Naive thymus-derived CD8-positive, alpha-beta T cell (primary cell): ENCODE measurements at regions not wholly inside any gene's neighbourhood (a gene's known extent, or its start where the extent isn't known, plus 50 kb on each side); places are given as distances from the start of the nearest gene placed in this dataset.

Experiments
- ATAC-seq, 2 donors: fragments of 150-1000 bp; cut with Tn5 transposase in 1 of 2; sonication (Bioruptor Pico), chemical (Tn5 transposase) in 1 of 2; 1 replicate in 1 of 2; 2 replicates in 1 of 2; pipeline ENCODE4 v1.10.0; 2021; ENCODE audit warnings: mild to moderate bottlenecking in 2 of 2, moderate library complexity in 2 of 2
- POLR2A ChIA-PET: fragments of 350-600 bp; sonication (Branson Sonifier 250); formaldehyde crosslinking; loops from one replicate; lab custom pipeline; 2021; ENCODE audit warnings: antibody characterized with exemption; lab: Charles Lee
- DNase-seq, 10 donors: peaks; one replicate each; pipeline versions ENCODE4 v3.0.0 to v3.0.0-alpha.2; 2020 to 2022
- H3K27ac Mint-ChIP-seq, 10 donors: one replicate each; pipeline ENCODE4 v1.8.0; 2020 to 2022; ENCODE audit warnings: mild to moderate bottlenecking in 10 of 10, mixed read lengths in 10 of 10, moderate library complexity in 4 of 10, inconsistent platforms in 1 of 10
- H3K27me3 Mint-ChIP-seq, 5 donors: one replicate each; pipeline ENCODE4 v1.8.0; 2021 to 2022; ENCODE audit warnings: mixed read lengths in 5 of 5
- H3K36me3 Mint-ChIP-seq, 3 donors: one replicate each; pipeline ENCODE4 v1.8.0; 2020 to 2022; ENCODE audit warnings: mixed read lengths in 3 of 3, mild to moderate bottlenecking in 2 of 3, inconsistent platforms in 1 of 3
- H3K4me1 Mint-ChIP-seq, 4 donors: one replicate each; pipeline ENCODE4 v1.8.0; 2021 to 2022; ENCODE audit warnings: mixed read lengths in 4 of 4
- H3K4me3 Mint-ChIP-seq, 10 donors: one replicate each; pipeline ENCODE4 v1.8.0; 2020 to 2022; ENCODE audit warnings: mild to moderate bottlenecking in 10 of 10, mixed read lengths in 10 of 10, moderate library complexity in 6 of 10, inconsistent platforms in 1 of 10
- H3K9me3 Mint-ChIP-seq, 9 donors: one replicate each; pipeline ENCODE4 v1.8.0; 2020 to 2022; ENCODE audit warnings: mixed read lengths in 9 of 9, mild to moderate bottlenecking in 3 of 9, inconsistent platforms in 1 of 9, moderate library complexity in 1 of 9

DNA sequence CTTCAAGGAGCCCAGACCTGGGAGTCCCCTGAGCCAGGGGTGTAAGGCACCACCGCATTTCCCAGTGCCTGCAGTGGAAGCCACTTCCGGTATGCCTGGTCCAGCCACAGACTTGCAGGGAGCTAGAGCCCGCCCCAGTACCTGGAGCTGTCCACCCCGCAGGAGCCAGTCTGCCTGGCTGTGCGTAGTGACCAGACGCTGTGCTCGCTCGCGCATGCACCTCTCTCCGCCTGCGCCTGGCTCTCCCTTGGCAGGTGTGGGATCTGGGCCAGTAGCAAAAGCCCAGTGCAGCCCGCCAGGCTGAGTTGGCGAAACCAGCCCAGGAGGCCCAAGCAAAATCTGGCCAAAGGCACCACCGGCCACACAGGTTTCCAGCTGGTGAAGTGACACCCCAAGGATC lies 973.7 kb upstream of the AGA start:
- DNase-seq (no peak), ATAC-seq (no peak)
- Mint-ChIP-seq H3K36me3 (no peaks in the 10 kb centered on the region), H3K27ac (no peak overlapping the region), H3K4me3 (no peak overlapping the region), H3K27me3 (no peaks in the 10 kb centered on the region), H3K9me3 (peaks cover 0 to 14% (median 0%) of the 10 kb centered on the region in 9 donors), H3K4me1 (no peaks in the 10 kb centered on the region)
- POLR2A ChIA-PET: no interaction called here

DNA sequence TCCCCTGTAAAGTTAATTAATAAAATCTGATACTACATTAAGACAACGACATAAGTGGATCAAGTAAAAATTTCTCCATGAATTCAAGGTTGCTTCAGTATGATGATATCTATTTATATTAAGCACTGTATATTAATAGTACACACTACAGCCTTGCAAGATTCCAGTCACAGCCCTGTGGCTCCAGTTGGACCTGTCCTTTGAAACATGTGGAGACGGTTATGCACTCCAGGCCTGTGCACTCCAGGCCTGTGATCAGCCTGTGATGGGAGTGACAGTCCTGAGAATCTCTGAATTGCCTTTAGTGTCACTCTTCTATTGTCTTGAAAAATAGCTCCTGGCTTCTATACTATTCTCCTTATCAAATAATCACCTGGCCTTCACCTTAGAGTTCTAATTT lies 981.1 kb upstream of the AGA start:
- no peaks in the 10 kb centered on the region for H3K4me1 Mint-ChIP-seq
- no peaks in the 10 kb centered on the region for H3K27me3 Mint-ChIP-seq
- H3K27ac Mint-ChIP-seq: no peak overlapping the region
- POLR2A ChIA-PET: no interaction called here
- H3K4me3 Mint-ChIP-seq: no peak overlapping the region
- ATAC-seq: no peak
- DNase-seq: no peak
- peaks cover 0 to 23% (median 5%) of the 10 kb centered on the region in 9 donors for H3K9me3 Mint-ChIP-seq
- H3K36me3 Mint-ChIP-seq: no peaks in the 10 kb centered on the region

DNA sequence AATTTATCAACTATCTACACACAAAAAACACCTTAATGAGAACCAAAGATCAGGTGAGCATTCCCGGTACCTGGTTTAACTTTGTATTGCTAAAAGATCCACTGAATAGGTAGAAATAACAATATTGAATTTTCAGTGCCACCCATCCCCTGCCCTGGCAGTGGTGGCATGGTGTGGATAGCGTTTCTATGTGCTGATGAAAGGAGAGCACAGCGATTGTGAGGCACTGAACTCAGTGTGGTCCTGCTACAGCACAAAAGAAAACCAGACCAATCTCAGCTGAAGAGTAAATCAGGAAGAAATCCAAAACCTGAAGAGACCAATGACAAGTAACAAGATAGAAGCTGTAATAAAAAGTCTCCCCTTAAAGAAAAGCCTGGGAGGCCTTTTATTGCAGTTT lies 984.6 kb upstream of the AGA start:
- Mint-ChIP-seq H3K36me3 (no peaks in the 10 kb centered on the region), H3K4me1 (no peaks in the 10 kb centered on the region), H3K27ac (no peak overlapping the region), H3K27me3 (no peaks in the 10 kb centered on the region), H3K4me3 (no peak overlapping the region), H3K9me3 (peaks cover 0 to 16% (median 3%) of the 10 kb centered on the region in 9 donors)
- DNase-seq: no peak
- no peak for ATAC-seq
- POLR2A ChIA-PET: no interaction called here

DNA sequence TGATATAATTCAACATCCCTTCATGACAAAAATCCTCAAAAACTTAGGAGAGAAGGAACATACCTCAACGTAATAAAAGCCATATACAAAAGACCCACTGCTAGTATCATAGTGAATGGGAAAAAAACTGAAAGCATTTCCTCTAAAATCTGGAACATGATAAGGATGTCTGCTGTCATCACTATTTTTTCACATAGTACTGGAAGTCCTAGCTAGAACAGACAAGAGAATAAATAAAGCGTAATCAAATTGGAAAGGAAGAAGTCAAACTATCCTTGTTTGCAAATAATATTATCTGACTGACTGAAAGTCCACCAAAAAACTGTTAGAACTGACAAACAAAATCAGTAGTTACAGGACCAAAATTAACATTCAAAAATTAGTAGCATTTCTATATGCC lies 985.4 kb upstream of the AGA start:
- no peak overlapping the region for H3K27ac Mint-ChIP-seq
- POLR2A ChIA-PET: no interaction called here

DNA sequence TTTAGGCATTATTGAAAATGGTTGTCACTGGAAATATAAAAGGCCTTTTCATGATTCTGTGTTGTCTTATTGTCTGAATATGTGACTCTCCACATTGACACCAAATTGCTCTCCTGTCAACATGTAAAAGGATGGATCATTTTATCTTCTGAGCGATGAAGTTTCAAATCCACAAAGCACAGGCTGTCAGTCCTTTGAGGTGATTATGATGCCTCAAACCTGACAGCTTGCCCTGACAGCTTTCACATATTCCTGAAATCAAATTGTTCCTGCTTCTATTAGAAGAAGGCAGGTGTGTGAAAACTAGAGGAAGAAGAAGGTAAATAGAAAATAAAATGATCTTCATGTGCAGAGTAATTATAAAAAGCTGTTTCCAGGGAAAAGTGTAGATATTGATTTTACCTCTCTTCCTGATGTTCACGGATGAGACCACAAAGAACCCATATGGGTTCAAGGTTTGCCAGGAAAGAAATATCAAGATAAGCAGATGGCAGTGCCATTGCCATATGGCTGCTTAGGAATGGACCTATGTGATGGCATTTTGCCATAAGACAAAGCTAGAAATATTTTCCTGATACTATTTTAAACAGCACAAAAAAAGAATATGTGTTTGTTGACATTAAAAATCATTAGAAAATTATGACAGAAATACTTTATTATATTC lies 1006.3 kb upstream of the AGA start:
- POLR2A ChIA-PET: no interaction called here
- DNase-seq: no peak
- Mint-ChIP-seq H3K36me3 (no peaks in the 10 kb centered on the region), H3K27ac (no peak overlapping the region), H3K27me3 (no peaks in the 10 kb centered on the region), H3K9me3 (peaks cover 0 to 20% (median 6%) of the 10 kb centered on the region in 9 donors), H3K4me1 (no peaks in the 10 kb centered on the region), H3K4me3 (no peak overlapping the region)
- ATAC-seq: no peak

More for the DNA sequence above, 985.4 kb upstream of the AGA start:
- ATAC-seq: no peak
- H3K36me3 Mint-ChIP-seq: no peaks in the 10 kb centered on the region
- no peak overlapping the region for H3K4me3 Mint-ChIP-seq
- no peak for DNase-seq
- H3K27me3 Mint-ChIP-seq: no peaks in the 10 kb centered on the region
- H3K9me3 Mint-ChIP-seq: peaks cover 0 to 16% (median 3%) of the 10 kb centered on the region in 9 donors
- no peaks in the 10 kb centered on the region for H3K4me1 Mint-ChIP-seq

DNA sequence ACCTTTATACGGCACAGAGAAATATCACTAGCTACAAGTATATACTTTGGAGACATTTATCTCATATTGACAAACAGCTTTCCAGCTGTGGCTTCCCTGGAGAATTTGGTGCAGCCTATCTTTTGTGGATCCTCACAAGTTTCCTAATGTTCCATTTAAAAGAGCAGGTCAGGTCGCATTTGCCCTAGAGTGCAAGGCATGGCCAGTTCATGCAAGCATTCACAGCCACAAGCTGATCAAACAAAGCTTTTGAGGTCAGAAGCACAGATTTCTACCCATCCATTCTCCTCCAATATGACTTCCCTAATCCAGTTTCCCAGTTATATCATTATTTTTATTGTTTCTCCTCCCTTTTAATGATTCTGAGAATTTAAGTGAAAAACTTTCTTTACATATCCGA lies 1008.4 kb upstream of the AGA start:
- POLR2A ChIA-PET: no interaction called here
- DNase-seq: no peak
- ATAC-seq: no peak
- H3K27me3 Mint-ChIP-seq: no peaks in the 10 kb centered on the region
- no peak overlapping the region for H3K4me3 Mint-ChIP-seq
- no peaks in the 10 kb centered on the region for H3K36me3 Mint-ChIP-seq
- H3K27ac Mint-ChIP-seq: no peak overlapping the region
- H3K9me3 Mint-ChIP-seq: peaks cover 0 to 22% (median 4%) of the 10 kb centered on the region in 9 donors
- H3K4me1 Mint-ChIP-seq: no peaks in the 10 kb centered on the region

DNA sequence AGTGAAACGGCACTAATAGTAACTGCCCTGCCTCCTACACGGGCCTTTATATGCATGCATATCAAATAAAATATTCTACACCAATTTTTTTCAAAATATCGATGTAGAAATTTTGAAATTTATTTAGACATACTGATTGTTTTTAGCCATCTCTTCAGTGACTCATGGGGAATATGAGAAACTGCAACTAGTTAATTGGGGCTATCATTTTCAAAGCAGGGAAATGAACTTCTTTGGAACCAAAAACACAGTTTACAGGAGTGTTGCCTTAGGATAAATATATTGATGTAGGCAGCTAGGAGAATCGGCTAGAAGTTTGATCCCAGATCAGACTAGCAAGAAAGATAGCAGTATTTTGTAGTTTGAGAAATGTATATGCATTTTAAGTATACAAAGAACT lies 1010.8 kb upstream of the AGA start:
- DNase-seq: no peak
- Mint-ChIP-seq H3K36me3 (no peaks in the 10 kb centered on the region), H3K27me3 (no peaks in the 10 kb centered on the region), H3K4me3 (no peak overlapping the region), H3K27ac (no peak overlapping the region), H3K9me3 (peaks cover 0 to 18% (median 0%) of the 10 kb centered on the region in 9 donors), H3K4me1 (no peaks in the 10 kb centered on the region)
- POLR2A ChIA-PET: no interaction called here
- no peak for ATAC-seq

DNA sequence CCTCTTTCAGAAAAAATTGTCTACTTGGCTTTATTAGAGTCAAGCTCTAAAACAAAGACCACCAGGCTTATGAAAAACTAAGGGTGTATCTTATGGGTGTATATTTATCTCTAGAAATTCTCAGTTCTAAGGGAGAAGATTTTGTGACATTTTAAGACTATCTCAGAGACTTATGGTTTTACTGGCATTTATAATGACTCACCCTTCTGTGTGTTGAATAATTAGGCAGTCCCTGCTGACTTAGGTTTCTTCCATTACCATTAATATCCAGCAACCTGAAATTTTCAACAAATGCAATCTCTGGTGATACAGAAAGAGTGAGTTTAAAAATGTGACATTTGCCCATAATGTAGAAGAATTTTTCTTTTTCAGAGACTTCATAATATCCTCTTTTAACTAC lies 1015.0 kb upstream of the AGA start:
- H3K4me3 Mint-ChIP-seq: no peak overlapping the region
- H3K27me3 Mint-ChIP-seq: no peaks in the 10 kb centered on the region
- ATAC-seq: no peak
- no peaks in the 10 kb centered on the region for H3K4me1 Mint-ChIP-seq
- POLR2A ChIA-PET: no interaction called here
- H3K27ac Mint-ChIP-seq: no peak overlapping the region
- H3K36me3 Mint-ChIP-seq: no peaks in the 10 kb centered on the region
- DNase-seq: no peak
- H3K9me3 Mint-ChIP-seq: peaks cover 0 to 27% (median 3%) of the 10 kb centered on the region in 9 donors

DNA sequence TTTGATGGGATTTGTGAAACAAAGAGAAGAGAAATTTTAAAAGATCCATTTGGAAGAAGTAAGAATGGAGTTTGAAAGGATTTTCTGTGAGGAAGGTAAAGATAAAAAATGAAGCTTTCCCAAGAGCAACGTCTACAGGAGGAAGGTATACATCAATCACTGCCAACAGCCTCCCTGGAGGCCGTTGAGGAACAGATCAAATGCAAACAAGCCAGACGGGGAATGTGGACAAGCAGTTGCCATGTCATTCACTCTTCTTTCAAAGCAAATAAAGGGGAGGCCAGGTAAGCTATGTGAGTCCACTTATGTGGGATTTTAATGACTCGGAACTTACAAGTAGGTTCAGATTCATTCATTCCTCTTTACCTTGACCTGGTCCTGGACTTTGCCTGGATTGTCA lies 1020.5 kb upstream of the AGA start:
- H3K4me1 Mint-ChIP-seq: no peaks in the 10 kb centered on the region
- ATAC-seq: no peak
- no peak for DNase-seq
- no peaks in the 10 kb centered on the region for H3K36me3 Mint-ChIP-seq
- POLR2A ChIA-PET: no interaction called here
- no peaks in the 10 kb centered on the region for H3K27me3 Mint-ChIP-seq
- no peak overlapping the region for H3K27ac Mint-ChIP-seq
- peaks cover 0 to 20% (median 0%) of the 10 kb centered on the region in 9 donors for H3K9me3 Mint-ChIP-seq
- no peak overlapping the region for H3K4me3 Mint-ChIP-seq

DNA sequence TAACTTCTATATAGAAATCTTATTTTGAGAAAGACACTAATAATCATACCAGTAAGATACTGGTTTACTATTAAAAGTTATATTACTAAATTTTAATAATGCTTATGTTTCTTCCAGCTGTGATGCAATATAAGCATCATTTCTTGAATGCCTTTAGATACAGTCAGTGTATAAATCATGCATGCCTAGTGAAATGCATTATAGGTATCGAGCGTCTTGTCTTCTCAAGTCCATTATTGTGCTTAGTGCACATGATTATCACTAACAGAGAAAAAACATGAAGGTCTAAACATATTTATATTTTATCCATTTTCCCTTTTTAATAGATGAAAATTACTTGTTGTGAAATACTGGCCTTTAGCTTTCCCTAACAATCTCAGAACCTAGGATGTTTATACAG lies 1021.5 kb upstream of the AGA start:
- Mint-ChIP-seq H3K36me3 (no peaks in the 10 kb centered on the region), H3K4me3 (no peak overlapping the region), H3K9me3 (peaks cover 0 to 15% (median 0%) of the 10 kb centered on the region in 9 donors)

DNA sequence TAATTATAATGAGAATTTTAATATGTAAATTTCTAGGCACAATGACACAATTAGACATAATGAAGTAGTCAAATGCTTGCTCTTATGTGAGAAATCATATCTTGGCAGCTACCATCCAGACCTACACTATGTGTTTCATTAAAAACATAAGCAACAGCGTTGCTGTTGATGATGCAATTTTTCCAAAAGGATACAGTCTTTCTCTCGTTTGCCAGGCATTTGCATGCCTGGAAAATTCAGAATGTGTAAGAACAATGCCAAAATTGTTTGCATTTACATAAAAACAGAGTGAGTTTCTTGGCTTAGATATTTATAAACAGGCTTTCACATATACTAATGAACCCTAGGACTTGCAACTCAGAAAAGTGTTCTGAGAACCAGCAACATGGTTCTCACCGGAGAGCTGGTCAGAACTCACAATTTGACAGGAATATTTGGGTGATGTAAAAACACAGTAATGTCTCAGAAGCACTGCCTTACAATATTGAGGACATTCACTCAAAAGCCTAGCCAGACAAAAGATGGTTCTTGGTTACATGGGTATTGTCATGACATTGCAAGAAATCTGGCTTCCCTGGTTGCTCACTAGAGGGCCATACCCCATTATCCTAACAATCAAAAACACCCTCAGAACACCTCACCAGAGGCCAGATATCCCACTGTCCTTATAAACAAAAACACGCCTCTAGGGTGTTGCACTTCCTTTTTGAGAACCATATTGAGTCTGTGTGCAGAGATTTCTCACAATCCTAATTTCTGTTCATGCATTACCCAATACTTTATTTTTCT lies 1029.0 kb upstream of the AGA start:
- POLR2A ChIA-PET: no interaction called here
- Mint-ChIP-seq H3K27ac (no peak overlapping the region), H3K9me3 (peaks cover 0 to 6% (median 0%) of the 10 kb centered on the region in 9 donors), H3K27me3 (no peaks in the 10 kb centered on the region), H3K4me3 (no peak overlapping the region), H3K36me3 (peaks cover 0 to 4% (median 0%) of the 10 kb centered on the region in 3 donors), H3K4me1 (no peaks in the 10 kb centered on the region)
- no peak for ATAC-seq
- no peak for DNase-seq

More for the DNA sequence above, 1021.5 kb upstream of the AGA start:
- DNase-seq (no peak), ATAC-seq (no peak)
- POLR2A ChIA-PET: no interaction called here
- no peak overlapping the region for H3K27ac Mint-ChIP-seq
- H3K4me1 Mint-ChIP-seq: no peaks in the 10 kb centered on the region
- H3K27me3 Mint-ChIP-seq: no peaks in the 10 kb centered on the region

DNA sequence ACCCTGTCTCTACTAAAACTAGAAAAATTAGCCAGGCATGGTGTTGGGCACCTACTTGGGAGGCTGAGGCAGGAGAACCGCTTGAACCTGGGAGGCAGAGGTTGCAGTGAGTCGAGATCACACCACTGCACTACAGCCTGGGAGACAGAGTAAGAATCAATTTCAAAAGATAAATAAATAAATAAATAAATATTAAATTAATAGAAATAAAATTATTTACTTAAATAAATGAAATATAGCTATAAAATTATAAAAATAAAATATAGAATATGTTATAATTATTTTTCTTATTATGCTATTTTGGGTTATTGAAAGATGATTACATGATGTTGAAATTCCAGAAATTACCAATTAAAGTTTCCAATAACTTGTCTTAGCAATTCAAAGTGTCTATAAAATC lies 1029.8 kb upstream of the AGA start:
- peaks cover 0 to 7% (median 0%) of the 10 kb centered on the region in 9 donors for H3K9me3 Mint-ChIP-seq
- no peak overlapping the region for H3K27ac Mint-ChIP-seq
- no peaks in the 10 kb centered on the region for H3K4me1 Mint-ChIP-seq
- no peaks in the 10 kb centered on the region for H3K27me3 Mint-ChIP-seq
- no peak for ATAC-seq
- H3K4me3 Mint-ChIP-seq: no peak overlapping the region
- no peak for DNase-seq
- peaks cover 0 to 4% (median 0%) of the 10 kb centered on the region in 3 donors for H3K36me3 Mint-ChIP-seq
- POLR2A ChIA-PET: no interaction called here

DNA sequence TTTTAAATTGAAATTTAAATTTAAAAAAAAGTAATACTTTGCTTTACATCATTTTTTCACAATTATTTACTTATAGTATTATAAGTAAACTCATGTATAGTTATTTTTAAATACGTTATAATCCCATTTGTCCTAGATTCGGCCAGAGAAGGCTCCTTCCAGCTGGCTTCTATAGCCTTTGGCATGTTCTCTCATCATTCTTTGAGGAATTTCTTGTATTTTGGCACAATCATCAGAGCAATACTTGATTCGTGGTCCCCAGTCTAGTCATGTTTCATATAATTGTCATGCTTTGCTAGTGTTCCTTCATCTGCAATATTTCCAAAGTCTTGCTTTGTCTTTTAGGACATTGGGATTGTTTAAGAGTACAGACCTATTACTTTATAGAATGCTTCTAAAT lies 1037.9 kb upstream of the AGA start:
- H3K36me3 Mint-ChIP-seq: no peaks in the 10 kb centered on the region
- H3K27me3 Mint-ChIP-seq: no peaks in the 10 kb centered on the region
- H3K4me3 Mint-ChIP-seq: no peak overlapping the region
- POLR2A ChIA-PET: no interaction called here
- ATAC-seq: no peak
- no peak overlapping the region for H3K27ac Mint-ChIP-seq
- DNase-seq: no peak
- no peaks in the 10 kb centered on the region for H3K4me1 Mint-ChIP-seq
- peaks cover 0 to 8% (median 0%) of the 10 kb centered on the region in 9 donors for H3K9me3 Mint-ChIP-seq
